MM.1S (cell line): ENCODE measurements at regions not wholly inside any gene's neighbourhood (a gene's known extent, or its start where the extent isn't known, plus 50 kb on each side); places are given as distances from the start of the nearest gene placed in this dataset.

ENCODE experiments used
- EZH2 ChIP-seq: fragments of 300-600 bp; sonication (generic); optimal IDR thresholded peaks from 2 replicates; pipeline ENCODE3; 2017; ENCODE audit warnings: low read depth, mild to moderate bottlenecking, antibody characterized with exemption, low read length, mixed read lengths
- EZH2phosphoT487 ChIP-seq: fragments of 300-600 bp; sonication (generic); IDR thresholded peaks from 2 replicates; pipeline ENCODE4 v1.6.1; 2018; ENCODE audit warnings: antibody characterized with exemption, low read length
- TF ChIP-seq, protein P1 (sequence below): fragments of 300-600 bp; sonication (generic); IDR thresholded peaks from 2 replicates; pipeline ENCODE4 v1.5.1; 2016; ENCODE audit warnings: antibody characterized with exemption, low read length, mixed read lengths

DNA sequence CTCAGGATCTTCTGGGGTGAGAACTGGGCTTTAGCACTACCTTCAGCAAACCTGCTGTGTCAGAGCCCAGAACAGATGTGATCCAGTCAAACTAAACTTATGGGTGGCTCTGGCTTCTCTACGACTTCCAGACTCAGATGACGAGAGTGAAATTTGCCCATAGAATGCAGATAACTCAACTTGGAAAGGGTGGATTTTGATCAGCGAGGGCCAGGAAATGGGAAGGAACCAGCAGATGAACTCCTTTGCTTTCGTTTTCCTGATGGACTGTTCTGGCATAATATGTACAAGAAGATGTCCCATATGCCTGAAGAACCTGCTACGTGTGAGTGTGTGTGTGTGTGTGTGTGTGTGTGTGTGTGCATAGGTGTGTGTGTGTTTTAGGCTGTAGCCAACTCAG lies 132.0 kb upstream of the MOCS2 start:
- TF ChIP-seq, protein P1, sequence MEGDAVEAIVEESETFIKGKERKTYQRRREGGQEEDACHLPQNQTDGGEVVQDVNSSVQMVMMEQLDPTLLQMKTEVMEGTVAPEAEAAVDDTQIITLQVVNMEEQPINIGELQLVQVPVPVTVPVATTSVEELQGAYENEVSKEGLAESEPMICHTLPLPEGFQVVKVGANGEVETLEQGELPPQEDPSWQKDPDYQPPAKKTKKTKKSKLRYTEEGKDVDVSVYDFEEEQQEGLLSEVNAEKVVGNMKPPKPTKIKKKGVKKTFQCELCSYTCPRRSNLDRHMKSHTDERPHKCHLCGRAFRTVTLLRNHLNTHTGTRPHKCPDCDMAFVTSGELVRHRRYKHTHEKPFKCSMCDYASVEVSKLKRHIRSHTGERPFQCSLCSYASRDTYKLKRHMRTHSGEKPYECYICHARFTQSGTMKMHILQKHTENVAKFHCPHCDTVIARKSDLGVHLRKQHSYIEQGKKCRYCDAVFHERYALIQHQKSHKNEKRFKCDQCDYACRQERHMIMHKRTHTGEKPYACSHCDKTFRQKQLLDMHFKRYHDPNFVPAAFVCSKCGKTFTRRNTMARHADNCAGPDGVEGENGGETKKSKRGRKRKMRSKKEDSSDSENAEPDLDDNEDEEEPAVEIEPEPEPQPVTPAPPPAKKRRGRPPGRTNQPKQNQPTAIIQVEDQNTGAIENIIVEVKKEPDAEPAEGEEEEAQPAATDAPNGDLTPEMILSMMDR = no peak
- no peak for TF ChIP-seq EZH2
- TF ChIP-seq EZH2phosphoT487 = no peak
